HG03159 (cell line): ENCODE measurements at regions not wholly inside any gene's neighbourhood (a gene's known extent, or its start where the extent isn't known, plus 50 kb on each side); places are given as distances from the start of the nearest gene placed in this dataset.

Experiments used
- ATAC-seq: cut with Tn5 transposase; IDR thresholded peaks from one replicate; pipeline ENCODE4 v1.9.1; 2021; ENCODE audit warnings: mild to moderate bottlenecking, moderate library complexity; ENCODE audit not compliant: unreplicated experiment

DNA sequence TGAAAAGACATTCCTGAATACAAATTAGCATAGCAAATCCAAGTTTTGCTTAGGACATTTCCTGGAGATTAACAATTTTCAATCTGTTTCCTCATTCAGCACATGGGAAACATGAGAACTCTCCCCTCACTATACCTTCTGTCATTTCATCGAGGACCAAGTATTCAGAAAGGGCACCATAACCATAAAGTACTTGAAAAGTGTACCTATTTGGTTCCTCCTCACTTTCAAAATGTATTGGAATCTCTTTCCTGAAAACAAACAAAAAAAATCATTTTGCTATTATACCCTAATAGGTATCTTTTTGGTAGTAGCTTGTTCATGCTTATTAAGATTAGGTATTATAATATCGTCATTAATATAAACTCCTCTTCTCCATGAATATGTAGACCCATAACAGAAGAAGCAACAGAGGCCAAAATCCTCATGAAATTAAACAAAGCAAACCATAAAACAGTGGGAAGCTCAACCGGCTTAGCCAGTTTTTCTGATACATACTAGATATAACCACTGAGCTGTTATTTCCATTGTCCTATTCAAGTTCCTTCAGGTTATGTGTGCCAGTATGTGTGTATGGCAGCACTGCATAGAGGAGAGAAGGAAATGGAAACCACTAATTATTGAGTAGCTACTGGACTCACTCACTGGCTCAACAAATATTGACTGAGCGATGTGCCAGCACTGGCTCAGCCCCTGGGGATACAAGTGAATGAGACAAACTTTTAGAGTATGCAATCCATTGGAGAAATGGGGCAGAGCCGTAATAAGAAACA is 274.0 kb downstream of the MAFB start:
- ATAC-seq = no peak

- ATAC-seq = no peak
Observed at GRCh38 chr20:40410028-40410427, 279.0 kb downstream of the MAFB start.

DNA sequence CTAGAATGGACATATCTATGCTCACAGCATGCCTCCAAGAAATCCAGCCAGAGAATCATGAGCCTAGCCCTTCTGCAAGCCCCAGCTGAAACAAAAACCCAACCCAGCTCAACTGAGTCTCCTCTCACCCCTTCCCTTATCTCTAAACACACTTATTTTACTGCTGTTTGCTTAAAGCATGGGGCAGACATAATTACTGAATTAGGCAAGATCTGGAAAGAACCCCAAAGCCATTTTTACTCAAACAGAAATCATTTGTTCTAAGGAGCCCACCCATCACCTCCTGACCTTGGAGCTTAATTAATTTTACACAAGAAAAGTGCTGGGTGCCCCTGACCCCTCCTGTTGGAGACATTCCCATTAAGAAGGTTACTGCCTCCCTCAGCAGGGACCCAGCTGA is 291.6 kb downstream of the MAFB start:
- no peak for ATAC-seq

GRCh38 chr20:40393197-40394079 is 295.6 kb downstream of the MAFB start:
- no peak for ATAC-seq

DNA sequence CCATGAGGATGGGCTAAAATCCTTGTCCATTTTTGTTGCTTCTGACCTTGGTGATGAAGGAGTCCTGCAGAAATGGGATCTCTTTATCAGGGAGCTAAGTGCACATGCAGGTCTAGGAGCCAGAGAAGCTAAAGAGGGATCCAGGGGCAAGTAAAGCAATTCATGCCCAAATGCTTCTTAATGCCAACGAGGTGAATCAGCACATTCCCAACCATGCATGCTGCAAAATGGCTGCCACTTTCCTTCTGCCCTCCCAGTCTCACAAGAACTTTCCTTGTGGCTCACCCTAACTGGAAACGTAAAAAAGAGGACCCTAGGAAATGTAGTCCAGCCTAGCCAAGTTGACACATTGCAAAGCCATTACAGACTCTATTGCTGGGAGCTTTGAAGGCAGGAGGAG is 298.4 kb downstream of the MAFB start:
- ATAC-seq = no peak

GRCh38 chr20:40370800-40371199 is 318.2 kb downstream of the MAFB start:
- no peak for ATAC-seq

DNA sequence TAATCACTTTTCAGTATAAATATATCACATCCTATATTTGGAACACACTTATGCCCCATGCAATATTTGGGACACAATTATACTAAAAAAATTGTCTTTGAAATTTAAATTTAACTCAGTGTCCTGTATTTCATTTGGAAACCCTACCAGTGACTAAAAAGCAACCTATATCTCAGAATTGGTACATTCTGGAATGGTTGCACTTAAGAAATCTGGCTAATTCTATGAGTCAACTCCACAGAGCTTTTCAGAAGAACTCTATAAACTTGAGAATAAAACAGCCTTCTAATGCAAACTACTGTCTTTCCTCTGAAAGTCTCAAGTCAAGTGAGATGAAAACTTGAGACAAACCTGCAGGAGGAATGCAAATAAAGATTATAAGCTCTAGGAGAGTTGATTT is 320.2 kb downstream of the MAFB start:
- no peak for ATAC-seq

DNA sequence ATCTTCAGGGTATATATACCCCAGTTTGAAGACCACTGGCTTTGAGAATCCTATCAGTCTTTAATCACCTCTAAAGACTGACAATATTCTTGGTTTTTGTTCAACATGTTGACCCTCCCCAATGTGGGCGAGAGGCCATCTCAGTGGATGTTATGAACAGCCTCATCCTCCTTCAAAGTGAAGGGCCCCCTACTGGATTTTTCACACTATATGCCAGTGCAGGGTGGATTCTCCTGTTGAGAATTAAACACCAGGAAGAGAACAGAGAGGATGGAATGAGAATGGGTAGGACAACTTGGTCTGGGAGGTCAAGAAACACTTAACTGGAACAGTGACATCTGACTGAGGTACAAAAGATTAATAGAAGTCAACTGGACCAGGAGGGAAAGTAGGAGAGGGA is 327.1 kb downstream of the MAFB start:
- ATAC-seq = no peak

GRCh38 chr20:40359131-40359912 is 329.7 kb downstream of the MAFB start:
- no peak for ATAC-seq

- no peak for ATAC-seq
Observed at GRCh38 chr20:40354880-40355279, 334.2 kb downstream of the MAFB start.

- no peak for ATAC-seq
Observed at GRCh38 chr20:40343390-40343789, 345.6 kb downstream of the MAFB start.

DNA sequence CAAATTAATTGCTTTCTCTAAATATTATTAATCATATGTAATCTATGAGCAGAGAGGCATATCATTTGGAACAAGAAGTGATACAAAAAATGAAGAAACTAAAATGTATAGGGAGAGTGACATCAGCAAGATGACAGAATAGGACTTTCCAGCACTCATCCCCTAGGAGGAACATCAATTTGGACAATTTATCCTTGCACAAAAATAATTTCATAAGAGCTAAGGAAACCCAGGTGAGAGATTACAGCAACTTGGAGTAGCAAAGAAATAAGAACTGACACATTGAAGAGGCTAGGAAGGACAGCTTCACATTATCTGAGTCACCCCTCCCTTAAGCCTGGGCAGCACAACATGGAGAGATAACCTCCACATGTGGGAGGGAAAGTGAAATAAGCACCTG is 347.5 kb downstream of the MAFB start:
- ATAC-seq = no peak

DNA sequence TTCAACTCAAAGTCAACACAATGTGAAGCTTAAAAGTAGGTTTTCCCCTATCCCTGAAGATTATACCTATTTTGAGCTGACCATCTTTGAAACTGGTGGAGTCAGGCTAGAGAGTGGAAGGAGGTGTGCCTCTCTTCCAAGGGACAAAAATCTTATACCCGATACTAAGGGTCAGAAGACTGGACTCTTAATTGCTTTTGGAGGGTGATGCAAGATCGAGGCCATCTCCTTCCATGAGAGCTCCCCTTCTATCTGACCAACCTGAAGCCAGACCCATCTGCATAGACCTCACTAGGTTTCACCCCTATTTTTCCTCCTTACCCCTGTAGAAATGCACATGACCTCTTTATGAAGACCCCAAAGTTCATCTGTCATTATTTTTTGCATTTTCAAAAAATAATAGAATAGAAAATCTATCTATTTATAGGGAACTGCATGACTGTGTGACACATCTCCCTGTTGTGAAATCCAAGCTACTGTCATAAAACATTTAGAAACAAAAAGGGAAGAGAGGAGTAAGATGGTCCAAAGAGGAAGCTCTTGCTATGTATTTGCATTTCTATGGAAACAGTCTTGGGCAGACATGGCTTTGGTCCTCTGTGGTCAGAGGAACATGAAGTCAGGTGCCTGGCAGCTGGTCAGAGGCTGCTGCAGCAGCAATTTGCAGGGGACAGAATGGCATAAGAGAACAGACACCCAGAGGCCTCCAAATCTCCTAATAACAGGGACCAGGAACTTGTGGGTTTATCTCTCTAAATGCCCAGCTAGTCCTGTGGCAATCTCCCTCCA is 349.2 kb downstream of the MAFB start:
- ATAC-seq = no peak

- no peak for ATAC-seq
Observed at GRCh38 chr20:40336533-40336932, 352.5 kb downstream of the MAFB start.

GRCh38 chr20:40335901-40336351 is 353.1 kb downstream of the MAFB start:
- no peak for ATAC-seq

DNA sequence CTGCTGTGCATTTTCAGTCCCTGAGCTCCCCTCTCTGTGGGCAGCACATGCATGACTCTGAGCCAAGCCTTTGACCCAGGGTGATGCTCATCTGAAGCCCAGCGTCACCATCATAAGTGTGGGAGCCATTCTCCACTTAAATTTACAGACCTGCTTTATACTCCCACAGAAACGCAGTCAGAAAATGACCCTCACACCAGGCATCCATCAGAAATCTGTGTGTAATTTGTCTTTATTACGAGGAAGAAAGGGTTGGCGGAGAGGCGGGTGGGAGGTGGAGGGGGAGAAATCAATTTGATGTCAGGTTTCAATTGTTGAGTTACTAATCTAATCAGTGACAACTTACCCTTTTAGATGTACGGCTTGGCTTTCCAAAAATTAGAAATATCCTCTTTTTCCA is 353.6 kb downstream of the MAFB start:
- no peak for ATAC-seq

- no peak for ATAC-seq
Observed at GRCh38 chr20:40333591-40333990, 355.4 kb downstream of the MAFB start.

DNA sequence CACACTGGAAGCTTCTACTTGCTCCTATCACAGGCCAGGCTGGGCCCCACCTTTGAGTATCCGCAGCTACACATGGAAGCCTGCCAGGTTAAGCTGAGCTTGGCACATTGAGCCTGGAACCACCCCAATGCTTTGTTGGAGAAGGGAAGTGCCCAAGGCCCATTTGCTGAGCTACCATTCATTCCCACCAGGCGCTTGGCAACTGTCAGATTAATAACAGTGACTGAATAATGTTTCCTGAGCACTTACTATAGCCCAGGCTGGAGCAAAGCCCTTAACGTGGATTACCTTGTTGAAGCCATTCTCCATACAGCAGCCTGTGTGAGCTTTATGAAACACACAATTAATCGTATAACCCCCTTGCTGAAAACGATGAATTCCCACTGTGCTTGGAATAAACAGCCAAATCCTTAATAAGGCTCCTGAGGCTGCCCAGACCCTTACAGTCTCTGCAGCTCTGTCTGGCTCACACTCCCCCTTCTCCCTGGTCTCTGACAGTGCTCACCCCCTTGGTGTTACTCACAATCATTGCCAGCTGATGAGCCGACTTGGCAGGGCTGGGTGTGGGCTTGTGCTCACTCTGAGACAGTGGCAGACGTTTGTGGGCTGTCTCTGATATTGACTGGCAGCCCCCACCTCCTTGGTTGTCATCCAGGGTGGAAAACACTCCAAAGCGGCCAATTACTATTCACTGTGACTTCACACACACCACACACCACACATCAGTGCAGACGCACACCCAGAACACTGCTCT is 357.1 kb downstream of the MAFB start:
- ATAC-seq = no peak

- no peak for ATAC-seq
Observed at GRCh38 chr20:40331249-40331648, 357.8 kb downstream of the MAFB start.

- no peak for ATAC-seq
Observed at GRCh38 chr20:40329321-40329720, 359.7 kb downstream of the MAFB start.
